HL-60 (cell line): ENCODE measurements at regions not wholly inside any gene's neighbourhood (a gene's known extent, or its start where the extent isn't known, plus 50 kb on each side); places are given as distances from the start of the nearest gene placed in this dataset.

Source experiments
- CTCF ChIP-seq: IDR thresholded peaks from one replicate; pipeline ENCODE4 v1.5.1; 2011; ENCODE audit warnings: low read length, control low read depth, inconsistent platforms; ENCODE audit not compliant: insufficient read depth
- GABPA ChIP-seq: IDR thresholded peaks from 2 replicates; pipeline ENCODE4 v1.6.1; 2012; ENCODE audit warnings: low read depth
- POLR2AphosphoS5 ChIP-seq: IDR thresholded peaks from 2 replicates; pipeline ENCODE4 v1.6.1; 2012; ENCODE audit warnings: low read depth
- REST ChIP-seq: IDR thresholded peaks from 2 replicates; pipeline ENCODE4 v1.6.1; 2012; ENCODE audit warnings: low read depth; ENCODE audit not compliant: insufficient replicate concordance

GRCh38 chr6:74197310-74197709 is 501.3 kb downstream of the CD109 start:
- no peak for TF ChIP-seq REST
- TF ChIP-seq POLR2AphosphoS5: no peak
- no peak for TF ChIP-seq CTCF
- TF ChIP-seq GABPA: no peak
